ENCODE measurements at regions not wholly inside any gene's neighbourhood (a gene's known extent, or its start where the extent isn't known, plus 50 kb on each side); places are given as distances from the start of the nearest gene placed in this dataset.
A peak's percentile ranks its signal among the peaks of the same experiment; 100 is the strongest.
"Not testable (repeated sequence)": the region's sequence is repeated elsewhere in the genome, so short reads cannot be mapped to it uniquely, and the experiment has no call there.

DNA sequence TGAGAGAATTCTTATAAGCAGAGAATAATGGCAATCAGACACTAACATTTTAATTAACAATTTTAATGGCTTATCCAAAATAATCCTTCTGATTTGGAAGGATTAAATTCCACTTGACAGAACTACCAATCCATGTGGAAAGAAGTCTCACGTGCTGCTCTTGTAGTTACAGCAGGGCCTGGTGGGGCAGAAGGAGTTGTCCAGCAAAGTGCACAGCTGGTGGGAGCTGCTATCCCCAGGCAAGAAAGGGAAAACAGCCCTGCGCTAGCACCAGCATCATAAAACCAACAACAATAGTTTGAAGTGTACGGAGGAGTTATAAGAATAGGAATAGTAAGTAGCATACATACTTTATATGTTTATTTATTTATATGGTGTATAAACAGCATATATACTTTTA, 127.4 kb upstream of the TRIM2 start:
- no peak for DNase-seq

DNA sequence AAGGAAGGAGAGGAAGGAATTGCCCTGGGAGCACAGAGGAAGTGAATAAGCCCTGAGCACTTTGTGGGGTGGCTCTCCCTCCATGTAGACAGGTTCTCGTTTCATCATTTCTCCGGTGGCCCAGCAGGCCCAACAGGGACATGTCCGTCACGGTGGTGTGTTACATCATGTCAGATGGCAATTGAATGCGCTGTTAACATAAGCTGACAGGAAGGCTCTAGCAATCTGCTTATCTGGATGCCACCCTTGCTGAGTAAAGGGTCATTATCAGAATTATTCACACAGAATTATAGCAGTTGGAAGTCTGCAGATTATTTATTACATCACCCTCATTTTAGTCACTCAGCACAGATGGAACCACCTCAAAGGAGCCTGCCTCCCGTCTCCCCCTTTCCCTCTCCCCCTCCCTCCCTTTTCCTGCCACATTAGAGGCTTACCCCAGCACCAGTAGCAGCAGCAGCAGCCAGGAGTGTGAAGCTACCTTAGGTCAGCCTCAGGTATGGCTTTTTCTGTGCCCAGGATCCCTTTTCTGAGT, 124.3 kb upstream of the TRIM2 start:
- DNase-seq, result peak; percentile 14

DNA sequence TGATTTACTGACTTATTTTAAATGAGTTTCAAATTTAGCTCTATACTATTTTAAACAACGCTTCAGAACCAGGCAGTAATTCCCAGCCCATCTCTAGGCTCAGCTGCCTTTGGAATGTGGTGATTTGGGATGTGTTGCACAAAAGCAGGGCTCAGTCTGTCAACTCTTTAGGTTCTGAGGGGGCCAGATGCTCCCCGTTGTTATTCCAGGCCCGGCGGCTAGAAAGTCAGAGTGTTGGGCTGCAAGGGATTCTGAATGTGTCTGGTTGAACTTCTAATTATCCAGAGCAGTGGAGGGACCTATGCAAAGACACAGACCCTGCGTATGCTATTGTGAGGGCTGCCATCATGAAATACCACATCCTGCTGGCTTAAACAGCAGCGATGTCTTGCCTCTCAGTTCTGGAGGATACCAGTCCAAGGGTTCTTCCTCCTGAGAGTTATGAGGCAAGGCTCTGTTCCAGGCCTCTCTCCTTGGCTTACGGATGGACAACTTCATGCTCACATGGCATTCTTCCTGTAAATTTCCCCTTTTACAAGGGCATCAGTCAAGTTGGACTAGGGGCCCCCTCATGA, 123.2 kb upstream of the TRIM2 start:
- no peak for DNase-seq

GRCh38 chr4:153081693-153082092, 122.5 kb upstream of the TRIM2 start:
- no peak for DNase-seq

DNA sequence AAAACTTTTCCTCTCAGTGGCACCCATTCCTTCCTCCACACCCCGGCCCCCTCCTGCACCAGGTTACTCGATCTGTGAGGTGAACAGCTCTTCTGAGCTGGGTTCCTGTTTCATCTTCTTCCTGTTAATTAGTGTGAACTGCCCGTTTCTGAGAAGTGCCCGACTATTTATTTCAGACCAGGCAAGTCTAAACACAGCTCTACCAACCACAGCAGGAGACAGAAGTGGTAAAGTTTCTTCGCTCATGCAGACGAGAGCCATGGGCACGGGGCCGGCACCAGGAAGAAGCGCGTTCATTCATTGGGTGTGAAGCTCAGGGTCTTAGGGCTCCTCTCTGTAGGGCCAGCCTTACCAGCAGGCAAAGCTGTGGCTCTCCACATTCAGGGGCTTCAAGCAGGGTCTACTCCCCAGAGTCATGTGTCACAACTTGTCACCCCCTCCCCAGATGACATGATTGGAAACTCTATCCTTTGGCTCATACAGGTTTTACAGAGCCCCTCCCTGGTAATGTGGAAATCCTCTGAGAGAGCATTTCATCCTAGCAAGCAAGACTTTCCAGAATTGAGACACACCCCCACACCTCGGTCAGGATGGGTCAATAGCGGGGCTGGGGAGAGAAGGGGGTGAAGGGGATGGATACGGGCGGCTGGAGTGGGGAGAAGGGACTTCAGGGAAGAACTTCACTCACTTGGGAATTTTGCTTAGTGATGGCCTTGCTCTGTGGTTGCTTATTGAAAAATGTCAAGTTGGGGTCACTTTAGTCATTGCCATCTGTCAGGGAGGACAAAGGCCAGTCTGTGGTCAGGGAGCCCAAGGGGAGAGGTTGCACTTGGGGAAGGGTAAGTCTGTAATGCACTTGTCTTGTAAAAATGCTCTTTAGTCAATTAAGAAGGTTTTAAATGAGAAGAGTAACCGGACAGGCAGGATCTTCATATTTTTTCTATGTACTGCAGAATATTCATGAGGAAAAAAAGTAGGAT, 121.6 kb upstream of the TRIM2 start:
- no peak for DNase-seq

- peak; percentile 37 for DNase-seq
Observed at GRCh38 chr4:153083447-153083947, 120.7 kb upstream of the TRIM2 start.

DNA sequence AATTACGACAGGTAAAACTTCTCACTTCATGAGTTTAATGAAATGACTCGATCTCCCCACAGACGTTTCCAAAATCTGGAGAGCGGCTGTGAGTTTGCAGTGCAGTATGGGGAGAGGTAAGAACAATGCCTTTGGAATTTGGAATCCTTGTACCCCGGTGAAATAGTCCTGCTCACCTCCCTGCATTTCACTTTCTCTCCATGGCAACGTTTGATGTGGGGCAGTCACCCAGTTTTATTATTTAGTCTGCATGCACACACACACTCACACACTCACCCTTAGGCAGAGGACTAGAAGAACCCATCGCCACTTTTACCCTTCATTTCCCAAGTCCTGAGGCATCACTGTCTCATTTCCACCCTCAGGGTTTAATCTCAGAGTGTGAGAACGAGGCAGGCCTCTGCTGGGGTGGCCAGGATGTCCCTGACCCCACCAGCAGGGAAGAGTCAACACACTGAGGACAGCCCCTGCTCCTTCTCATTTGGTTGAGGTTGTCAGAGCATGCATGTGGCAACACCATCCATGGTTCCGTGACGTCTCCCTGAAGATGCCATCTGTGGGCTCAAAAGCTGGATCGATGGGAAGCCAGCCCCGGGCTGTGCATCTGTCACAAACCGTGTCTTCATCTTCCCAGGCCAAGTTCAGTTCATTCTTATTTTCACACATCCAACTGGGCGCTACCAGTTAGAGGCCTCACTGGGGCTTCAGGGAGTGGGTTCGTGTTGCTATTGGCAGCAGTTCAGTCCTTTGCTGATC, 119.8 kb upstream of the TRIM2 start:
- no peak for DNase-seq

DNA sequence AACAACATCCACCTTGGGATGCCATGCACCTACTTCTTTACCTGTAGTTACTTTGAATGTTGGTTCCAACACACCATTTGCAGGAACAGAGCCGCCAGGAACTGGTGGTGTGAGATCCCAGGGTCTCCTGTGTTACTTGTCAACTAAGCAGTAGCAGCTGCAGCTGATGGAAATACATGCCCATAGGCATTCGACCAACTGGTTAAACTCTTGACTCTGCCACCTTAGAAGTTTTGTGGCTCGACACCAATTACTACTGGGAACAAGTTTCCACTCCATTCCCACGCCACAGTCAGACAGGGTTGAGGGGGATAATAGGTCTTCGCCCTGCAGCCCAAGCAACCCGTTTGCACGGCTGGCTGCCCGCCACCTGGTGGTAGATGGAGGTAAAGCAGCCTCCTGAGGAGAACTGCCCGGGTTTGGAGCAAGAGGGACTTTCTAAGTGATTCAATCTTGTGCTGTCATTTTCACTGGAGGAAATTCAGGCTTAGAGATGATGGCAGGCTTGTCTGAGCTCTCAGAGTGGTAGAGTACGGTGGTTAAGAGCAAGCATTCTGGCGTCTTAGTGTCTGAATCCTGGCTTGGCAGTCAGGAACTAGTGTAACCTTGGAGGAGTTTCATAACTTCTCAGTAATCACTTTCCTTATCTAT, 119.1 kb upstream of the TRIM2 start:
- DNase-seq, result peak; percentile 86

- no peak for DNase-seq
Observed at GRCh38 chr4:153087671-153088194, 116.5 kb upstream of the TRIM2 start.

GRCh38 chr4:153089742-153090141, 114.5 kb upstream of the TRIM2 start:
- DNase-seq, result no peak

DNA sequence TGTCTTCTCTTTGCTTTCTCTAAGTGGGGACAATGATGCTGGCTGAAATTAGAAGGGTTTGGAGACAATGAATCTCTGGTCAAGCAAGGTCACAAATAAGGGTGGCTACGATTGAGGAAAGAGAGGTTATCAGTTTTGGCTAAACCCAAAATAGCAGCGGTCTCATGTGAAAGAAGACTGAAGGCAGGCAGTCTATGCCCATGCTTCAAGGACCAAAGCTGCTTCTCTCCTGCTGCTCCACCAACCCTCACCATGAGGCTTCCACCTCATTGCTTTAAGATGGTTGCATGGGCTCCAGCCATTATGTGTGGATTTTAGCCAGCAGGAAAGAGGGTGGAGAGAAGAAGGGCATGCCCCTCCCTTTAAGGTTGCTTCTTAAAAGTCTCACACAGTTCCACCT, 114.1 kb upstream of the TRIM2 start:
- DNase-seq, result no peak

DNA sequence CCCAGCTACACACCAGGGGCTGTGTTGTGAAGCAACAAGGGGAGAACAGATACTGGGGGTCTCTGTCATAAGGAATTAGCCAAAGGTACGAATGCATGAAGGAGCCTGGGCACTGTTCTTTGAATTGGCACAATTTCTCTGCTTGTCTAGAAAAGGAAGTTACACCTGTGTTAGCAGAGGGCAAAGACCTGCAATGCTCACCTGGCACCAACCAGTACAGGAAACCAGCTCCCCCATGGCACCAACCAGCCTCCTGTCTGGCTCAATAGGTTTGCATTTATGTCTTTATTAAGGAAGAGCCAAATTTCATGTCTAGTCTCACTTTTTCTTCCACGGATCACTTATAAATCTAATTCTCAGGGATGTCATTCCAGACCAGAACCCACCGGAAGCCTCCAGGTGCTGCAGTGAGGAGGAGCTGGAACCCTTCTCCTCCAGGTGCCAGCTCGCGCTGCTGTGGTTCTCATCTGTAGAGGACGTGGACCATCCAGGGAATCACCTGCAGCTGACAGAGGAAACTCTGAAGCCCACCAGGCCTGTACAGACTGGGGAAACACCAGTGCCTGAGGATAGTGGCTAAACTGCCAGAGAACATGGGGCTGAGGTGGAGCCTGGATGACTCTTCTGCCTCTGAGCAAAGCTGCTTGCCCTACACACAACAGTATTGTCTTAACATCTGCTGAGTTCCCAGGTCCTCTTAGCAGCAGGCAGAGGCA, 113.4 kb upstream of the TRIM2 start:
- DNase-seq, result no peak

DNA sequence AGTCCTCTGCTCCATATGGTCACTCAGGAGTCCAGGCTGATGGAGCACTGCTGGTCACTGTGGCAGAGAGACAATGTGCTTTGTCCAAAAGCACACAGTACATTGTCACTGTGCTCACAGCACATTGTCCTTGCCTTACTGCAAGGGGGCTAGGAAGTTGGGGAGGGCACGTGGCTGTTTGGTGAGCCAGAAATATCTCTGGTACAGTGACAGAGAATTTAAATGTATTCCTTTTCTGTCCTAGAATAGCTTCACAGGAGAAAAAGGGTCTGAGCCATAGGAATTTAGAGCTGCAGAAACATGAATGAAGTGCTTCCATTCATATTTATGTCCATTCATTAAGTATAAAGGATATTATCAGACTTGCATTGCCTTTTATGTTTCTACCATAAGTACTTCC, 110.8 kb upstream of the TRIM2 start:
- DNase-seq, result no peak

GRCh38 chr4:153093802-153094201, 110.4 kb upstream of the TRIM2 start:
- DNase-seq, result no peak

- no peak for DNase-seq
Observed at GRCh38 chr4:153094435-153094834, 109.8 kb upstream of the TRIM2 start.

GRCh38 chr4:153095448-153096204, 108.6 kb upstream of the TRIM2 start:
- no peak for DNase-seq

DNA sequence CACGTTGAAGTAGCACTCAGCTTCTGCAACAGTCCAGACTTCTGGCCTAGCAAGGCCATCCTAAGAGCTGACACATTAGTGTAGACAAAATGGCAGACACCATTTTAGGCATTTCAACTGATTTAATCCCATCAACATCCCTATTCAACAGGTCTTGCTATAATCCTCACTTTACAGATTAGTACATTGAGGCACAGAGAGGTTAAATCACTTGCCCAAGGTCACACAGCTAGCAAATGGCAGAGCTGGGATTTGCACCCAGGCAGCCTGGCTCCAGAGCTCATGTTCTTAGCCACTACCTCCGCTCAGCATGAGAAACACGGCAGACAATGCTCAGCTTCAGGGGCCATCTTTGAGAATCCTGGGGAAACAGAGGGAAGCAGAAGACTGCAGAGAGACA, 107.9 kb upstream of the TRIM2 start:
- no peak for DNase-seq

- no peak for DNase-seq
Observed at GRCh38 chr4:153098427-153098826, 105.8 kb upstream of the TRIM2 start.

- DNase-seq, result no peak
Observed at GRCh38 chr4:153099391-153100140, 104.7 kb upstream of the TRIM2 start.

GRCh38 chr4:153106736-153107135, 97.5 kb upstream of the TRIM2 start:
- not testable (repeated sequence) for DNase-seq
